ENCODE measurements at regions not wholly inside any gene's neighbourhood (a gene's known extent, or its start where the extent isn't known, plus 50 kb on each side); places are given as distances from the start of the nearest gene placed in this dataset.

GRCh38 chr10:25758041-25758457 lies 176.0 kb upstream of the MYO3A start:
- DNase-seq = peak; percentile 21
- no peaks in the 10 kb centered on the region for H3K27me3 ChIP-seq (ENCODE audit: insufficient read depth, low read depth, severe bottlenecking)
- no peak overlapping the region for H3K27ac ChIP-seq
- no peaks in the 10 kb centered on the region for H3K9me3 ChIP-seq (ENCODE audit: severe bottlenecking)
- no peaks in the 10 kb centered on the region for H3K36me3 ChIP-seq
- no peak overlapping the region for H3K4me3 ChIP-seq (ENCODE audit: low read depth, low read length)
- peak; percentile 52 for TF ChIP-seq CTCF (IDR thresholded peaks at IDR 0.05; ENCODE audit: low read depth, low read length)

- Histone ChIP-seq H3K9me3 (ENCODE audit: severe bottlenecking) (no peaks in the 10 kb centered on the region), H3K36me3 (no peaks in the 10 kb centered on the region), H3K27me3 (ENCODE audit: insufficient read depth, low read depth, severe bottlenecking) (no peaks in the 10 kb centered on the region), H3K27ac (no peak overlapping the region), H3K4me3 (ENCODE audit: low read depth, low read length) (no peak overlapping the region)
- TF ChIP-seq CTCF (IDR thresholded peaks at IDR 0.05; ENCODE audit: low read depth, low read length) = no peak
- no peak for DNase-seq
These were observed 175.5 kb upstream of the MYO3A start for GRCh38 chr10:25758511-25758910.

DNA sequence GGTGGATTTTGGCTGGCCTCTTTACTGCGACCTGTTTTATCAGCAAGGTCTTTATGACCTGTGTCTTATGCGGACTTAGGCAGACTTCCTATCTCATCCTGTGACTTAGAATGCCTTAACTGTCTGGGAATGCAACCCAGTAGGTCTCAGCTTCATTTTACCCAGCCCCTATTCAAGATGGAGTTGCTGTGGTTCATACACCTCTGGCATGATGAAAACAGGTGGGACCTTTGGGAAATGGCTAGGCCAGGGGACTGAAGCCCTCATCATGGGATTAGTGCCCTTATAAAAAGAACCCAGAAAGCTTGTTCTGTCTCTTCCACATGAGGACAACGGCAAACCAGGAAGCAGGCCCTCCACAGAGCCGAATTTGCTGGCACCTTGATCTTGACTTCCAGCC lies 172.1 kb upstream of the MYO3A start:
- H3K27ac ChIP-seq = no peak overlapping the region
- no peak for TF ChIP-seq CTCF (IDR thresholded peaks at IDR 0.05; ENCODE audit: low read depth, low read length)
- no peak for DNase-seq
- no peaks in the 10 kb centered on the region for H3K27me3 ChIP-seq (ENCODE audit: insufficient read depth, low read depth, severe bottlenecking)
- no peaks in the 10 kb centered on the region for H3K36me3 ChIP-seq
- H3K4me3 ChIP-seq (ENCODE audit: low read depth, low read length) = no peak overlapping the region
- H3K9me3 ChIP-seq (ENCODE audit: severe bottlenecking) = no peaks in the 10 kb centered on the region

DNA sequence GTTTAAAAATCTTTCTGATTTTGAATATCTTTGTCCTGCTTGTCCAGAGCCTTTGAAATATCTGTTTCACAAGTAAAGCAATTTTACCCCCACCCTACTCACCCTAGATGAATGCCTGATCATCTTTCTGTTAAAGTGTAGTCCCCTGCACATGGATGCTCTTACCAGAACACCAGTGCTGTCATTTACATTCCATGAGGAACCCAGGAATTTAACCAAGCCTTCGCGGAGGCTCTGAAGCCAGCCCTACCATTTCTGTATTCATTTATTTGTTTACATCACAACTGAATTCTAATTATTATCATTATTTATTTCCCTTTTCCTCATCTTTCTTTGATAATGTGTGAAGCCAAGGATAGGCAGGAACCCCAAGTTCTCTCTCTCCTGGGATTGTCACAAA lies 167.8 kb upstream of the MYO3A start:
- TF ChIP-seq CTCF (IDR thresholded peaks at IDR 0.05; ENCODE audit: low read depth, low read length) = no peak
- H3K36me3 ChIP-seq = no peaks in the 10 kb centered on the region
- no peaks in the 10 kb centered on the region for H3K9me3 ChIP-seq (ENCODE audit: severe bottlenecking)
- no peak overlapping the region for H3K27ac ChIP-seq
- no peak for DNase-seq
- no peaks in the 10 kb centered on the region for H3K27me3 ChIP-seq (ENCODE audit: insufficient read depth, low read depth, severe bottlenecking)
- H3K4me3 ChIP-seq (ENCODE audit: low read depth, low read length) = no peak overlapping the region

GRCh38 chr10:25766687-25767221 lies 167.3 kb upstream of the MYO3A start:
- DNase-seq = peak; percentile 15
- no peaks in the 10 kb centered on the region for H3K27me3 ChIP-seq (ENCODE audit: insufficient read depth, low read depth, severe bottlenecking)
- TF ChIP-seq CTCF (IDR thresholded peaks at IDR 0.05; ENCODE audit: low read depth, low read length) = no peak
- no peaks in the 10 kb centered on the region for H3K36me3 ChIP-seq
- no peaks in the 10 kb centered on the region for H3K9me3 ChIP-seq (ENCODE audit: severe bottlenecking)
- H3K4me3 ChIP-seq (ENCODE audit: low read depth, low read length) = peak overlapping the region; percentile 39
- H3K27ac ChIP-seq = no peak overlapping the region

DNA sequence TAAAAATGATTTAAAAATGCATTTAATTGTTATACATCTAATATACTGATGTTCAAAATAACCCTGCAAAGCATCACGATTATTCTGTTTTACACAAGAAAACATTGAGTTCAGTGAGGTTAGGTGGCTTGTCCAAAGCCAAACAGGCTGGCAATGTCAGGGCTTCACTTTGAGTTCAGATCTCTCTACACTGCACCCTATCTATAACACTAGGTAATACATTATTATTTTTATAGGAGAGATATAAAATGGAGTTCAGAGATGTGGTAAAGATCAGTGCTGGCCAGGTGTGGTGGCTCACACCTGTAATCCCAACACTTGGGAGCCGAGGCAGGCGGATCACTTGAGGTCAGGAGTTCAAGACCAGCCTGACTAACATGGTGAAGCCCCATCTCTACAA lies 165.9 kb upstream of the MYO3A start:
- no peak overlapping the region for H3K27ac ChIP-seq
- H3K4me3 ChIP-seq (ENCODE audit: low read depth, low read length) = no peak overlapping the region
- no peaks in the 10 kb centered on the region for H3K36me3 ChIP-seq
- no peak for TF ChIP-seq CTCF (IDR thresholded peaks at IDR 0.05; ENCODE audit: low read depth, low read length)
- no peaks in the 10 kb centered on the region for H3K9me3 ChIP-seq (ENCODE audit: severe bottlenecking)
- H3K27me3 ChIP-seq (ENCODE audit: insufficient read depth, low read depth, severe bottlenecking) = no peaks in the 10 kb centered on the region
- DNase-seq = no peak

Measured in WERI-Rb-1 (cell line).